ENCODE measurements at regions not wholly inside any gene's neighbourhood (a gene's known extent, or its start where the extent isn't known, plus 50 kb on each side); places are given as distances from the start of the nearest gene placed in this dataset.
A peak's percentile ranks its signal among the peaks of the same experiment; 100 is the strongest.

DNA sequence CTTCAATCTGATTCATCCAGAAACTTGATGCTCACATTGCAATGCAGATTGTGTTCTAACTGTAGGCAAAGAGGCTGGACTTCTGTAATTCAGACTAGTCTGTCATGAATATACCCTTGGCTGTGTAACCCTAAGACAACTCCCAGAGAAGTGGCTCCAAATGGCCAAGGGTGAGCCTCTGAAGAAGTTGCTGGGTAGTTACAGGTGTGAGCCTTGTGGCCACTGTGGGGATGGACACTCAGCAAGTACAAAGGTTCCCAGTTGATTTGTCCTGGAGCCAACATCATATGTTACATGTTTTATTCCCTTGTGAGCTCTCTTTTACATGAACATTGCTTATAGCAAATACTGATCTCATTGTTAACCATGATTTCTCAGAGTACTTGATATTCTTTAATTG lies 94.8 kb upstream of the KCNJ3 start:
- no peak for FAIRE-seq
- no peak for TF ChIP-seq POLR2A (IDR thresholded peaks at IDR 0.05; ENCODE audit: low read depth, low read length)
- no peak for DNase-seq (ENCODE audit: insufficient read length, low spot score)

DNA sequence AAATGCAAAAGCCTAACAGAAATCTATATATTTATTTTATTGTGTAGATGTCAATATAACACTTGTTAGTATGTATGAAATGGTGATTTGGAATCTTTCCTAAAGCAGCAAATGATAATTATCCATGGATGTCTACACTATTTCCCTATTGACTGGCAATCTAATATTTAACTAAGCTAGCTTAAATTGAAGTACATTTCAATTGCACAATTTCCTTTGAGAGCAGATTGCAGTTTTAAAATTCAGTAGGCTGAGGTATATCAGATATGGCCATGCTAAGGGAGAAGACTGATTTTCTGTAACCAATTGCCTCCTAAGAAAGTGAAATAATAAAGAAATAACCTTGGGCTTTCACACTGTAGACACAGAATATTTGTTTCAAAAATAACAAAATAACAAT lies 90.1 kb upstream of the KCNJ3 start:
- FAIRE-seq (no peak), DNase-seq (ENCODE audit: insufficient read length, low spot score) (no peak)
- TF ChIP-seq POLR2A (IDR thresholded peaks at IDR 0.05; ENCODE audit: low read depth, low read length) = no peak

DNA sequence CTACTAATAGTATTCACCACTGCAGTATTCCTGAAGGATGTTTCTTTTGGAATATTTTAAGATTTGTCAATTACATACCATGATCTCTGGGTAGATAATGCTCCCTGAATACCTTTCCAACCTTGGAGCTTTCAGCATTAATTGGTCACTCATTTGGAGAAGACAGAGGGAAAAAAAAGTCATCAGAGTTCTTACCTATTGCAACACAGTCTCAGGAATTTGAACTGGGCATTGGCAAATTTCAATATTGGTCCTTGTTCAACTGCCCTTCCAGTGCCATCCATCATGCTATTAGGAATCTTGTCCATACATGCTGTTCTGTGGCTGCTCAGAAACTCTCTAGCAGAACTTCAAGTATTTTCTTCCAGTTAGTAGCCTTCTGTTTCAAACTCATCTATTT lies 83.6 kb upstream of the KCNJ3 start:
- FAIRE-seq (no peak), DNase-seq (ENCODE audit: insufficient read length, low spot score) (no peak)
- no peak for TF ChIP-seq POLR2A (IDR thresholded peaks at IDR 0.05; ENCODE audit: low read depth, low read length)

DNA sequence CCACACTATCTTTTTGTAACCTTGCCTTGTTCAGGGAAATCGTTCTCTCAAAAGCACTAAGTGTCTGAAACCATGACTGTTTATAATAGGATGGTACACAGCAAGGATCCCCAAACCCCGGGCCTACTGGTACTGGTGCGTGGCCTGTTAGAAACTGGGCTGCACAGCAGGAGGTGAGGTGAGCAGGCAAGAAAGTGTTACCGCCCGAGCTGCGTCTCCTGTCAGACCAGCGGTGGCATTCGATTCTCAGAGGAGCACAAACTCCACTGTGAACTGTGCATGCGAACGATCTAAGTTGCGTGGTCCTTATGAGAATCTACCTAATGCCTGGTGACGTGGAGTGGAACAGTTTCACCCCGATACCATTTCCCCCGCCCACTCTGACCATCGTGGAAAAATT lies 81.8 kb upstream of the KCNJ3 start:
- FAIRE-seq = no peak
- DNase-seq (ENCODE audit: insufficient read length, low spot score) = no peak
- no peak for TF ChIP-seq POLR2A (IDR thresholded peaks at IDR 0.05; ENCODE audit: low read depth, low read length)

DNA sequence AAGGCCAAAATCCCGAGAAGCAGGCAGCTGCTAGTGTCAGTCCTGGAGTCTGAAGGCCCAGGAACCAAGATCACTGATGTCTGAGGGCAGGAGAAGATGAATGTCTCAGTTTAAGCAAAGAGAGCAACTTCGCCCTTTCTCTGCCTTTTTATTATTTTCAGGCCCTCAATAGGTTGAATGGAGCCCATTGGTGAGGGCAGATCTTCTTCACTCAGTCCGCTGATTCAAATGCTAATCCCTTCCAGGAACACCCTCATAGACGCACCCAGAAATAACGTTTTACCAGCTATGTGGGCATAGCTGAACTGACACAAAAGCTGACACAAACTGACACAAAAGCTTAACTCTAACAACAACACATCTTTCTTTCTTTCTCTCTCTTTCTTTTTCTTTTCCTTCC lies 78.0 kb upstream of the KCNJ3 start:
- TF ChIP-seq POLR2A (IDR thresholded peaks at IDR 0.05; ENCODE audit: low read depth, low read length) = no peak
- FAIRE-seq (no peak), DNase-seq (ENCODE audit: insufficient read length, low spot score) (no peak)

DNA sequence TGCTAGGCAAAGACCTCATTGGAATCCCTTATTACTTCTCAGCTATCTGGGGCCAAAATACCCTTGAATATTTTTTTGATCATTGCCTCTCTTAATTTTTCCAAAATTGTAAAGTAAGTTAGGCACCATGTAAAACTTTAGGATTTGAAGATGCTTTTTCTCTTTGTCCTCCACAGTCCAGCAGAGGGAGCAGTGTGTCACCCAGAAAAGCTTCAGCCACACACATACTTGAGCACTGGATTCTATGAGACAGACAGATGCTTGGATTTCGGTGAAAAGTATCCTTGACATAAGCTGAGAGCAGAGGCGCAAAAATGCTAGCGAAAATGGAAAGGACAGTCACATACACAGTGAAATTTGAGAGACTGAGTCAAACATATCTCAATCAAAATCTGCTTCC lies 74.7 kb upstream of the KCNJ3 start:
- peak; percentile 5 for DNase-seq (ENCODE audit: insufficient read length, low spot score)
- FAIRE-seq = peak; percentile 97
- TF ChIP-seq POLR2A (IDR thresholded peaks at IDR 0.05; ENCODE audit: low read depth, low read length) = no peak

DNA sequence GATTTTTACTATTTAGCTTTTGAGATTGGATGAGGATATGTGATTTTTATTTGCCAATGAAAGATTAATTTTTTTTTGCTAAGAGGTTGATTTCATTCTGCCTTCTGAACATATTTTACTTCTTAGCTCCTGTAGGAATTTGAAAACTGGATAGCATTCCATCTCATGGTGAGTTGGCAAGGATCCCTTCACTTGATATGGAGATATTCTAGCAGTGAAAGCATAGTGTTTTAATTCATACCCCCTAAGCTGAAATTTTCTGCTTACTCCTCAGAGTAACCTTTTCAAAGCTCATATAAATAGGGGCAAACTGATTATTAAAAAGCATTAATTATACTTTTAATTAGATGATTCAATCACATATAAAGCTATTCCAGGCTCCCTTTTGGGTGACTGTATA lies 61.0 kb upstream of the KCNJ3 start:
- no peak for DNase-seq (ENCODE audit: insufficient read length, low spot score)
- no peak for FAIRE-seq

DNA sequence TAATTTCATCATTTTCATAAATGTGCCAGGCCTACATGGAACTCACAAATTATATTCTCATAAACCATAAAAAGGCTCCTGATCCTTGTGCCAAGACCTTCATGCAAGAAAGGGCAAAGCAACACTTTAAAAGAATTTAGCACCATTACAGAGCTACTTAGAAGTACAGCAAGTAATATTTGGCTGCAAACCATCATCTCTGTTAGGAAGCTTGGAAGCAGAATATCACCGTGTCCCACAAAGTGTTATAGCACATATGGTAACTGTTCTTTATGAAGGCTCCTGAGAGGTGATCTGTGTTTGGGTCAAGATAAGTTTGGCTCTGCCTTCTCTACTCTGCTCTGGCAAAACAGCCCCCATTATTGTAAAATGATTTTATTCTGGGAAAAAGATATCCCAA lies 59.7 kb upstream of the KCNJ3 start:
- no peak for TF ChIP-seq POLR2A (IDR thresholded peaks at IDR 0.05; ENCODE audit: low read depth, low read length)
- FAIRE-seq (no peak), DNase-seq (ENCODE audit: insufficient read length, low spot score) (no peak)

More for the DNA sequence above, 61.0 kb upstream of the KCNJ3 start:
- TF ChIP-seq POLR2A (IDR thresholded peaks at IDR 0.05; ENCODE audit: low read depth, low read length) = no peak

DNA sequence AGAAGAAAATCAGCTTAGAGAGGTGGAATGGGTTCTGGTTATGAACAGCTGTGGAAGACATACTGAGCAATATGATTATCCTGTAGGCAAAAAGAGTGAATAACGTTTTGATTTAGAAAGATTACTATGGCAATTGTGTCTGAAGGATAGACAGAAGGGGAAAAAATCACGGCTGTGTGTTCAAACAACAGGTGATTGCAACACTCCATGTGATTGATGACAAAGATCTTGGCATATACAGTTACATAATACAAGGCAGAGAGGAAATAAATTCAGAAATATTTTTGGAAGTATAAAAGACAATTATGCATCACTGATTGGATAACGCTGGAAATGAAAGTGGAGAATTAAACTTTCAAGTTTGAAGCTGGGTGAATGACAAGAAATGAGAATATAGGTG lies 58.5 kb upstream of the KCNJ3 start:
- DNase-seq (ENCODE audit: insufficient read length, low spot score) = no peak
- TF ChIP-seq POLR2A (IDR thresholded peaks at IDR 0.05; ENCODE audit: low read depth, low read length) = no peak
- FAIRE-seq = no peak

Data from H54 (cell line).